Colonic mucosa (tissue), 4 donors: ENCODE measurements at regions not wholly inside any gene's neighbourhood (a gene's known extent, or its start where the extent isn't known, plus 50 kb on each side); places are given as distances from the start of the nearest gene placed in this dataset.

Experiments
- DNase-seq: peaks from one replicate; pipeline ENCODE4 v3.0.0-alpha.2; 2020
- H3K27ac ChIP-seq: fragments of 200-600 bp; one replicate; pipeline ENCODE4 v1.8.0; 2021
- H3K27me3 ChIP-seq: fragments of 200-600 bp; one replicate; pipeline ENCODE4 v1.8.0; 2021
- H3K36me3 ChIP-seq: fragments of 200-600 bp; one replicate; pipeline ENCODE4 v1.8.0; 2021
- H3K4me1 ChIP-seq: fragments of 200-600 bp; one replicate; pipeline ENCODE4 v1.8.0; 2021; ENCODE audit warnings: mild to moderate bottlenecking
- H3K4me3 ChIP-seq: fragments of 200-600 bp; one replicate; pipeline ENCODE4 v1.8.0; 2021
- H3K9ac ChIP-seq, 2 donors: one replicate each; pipeline ENCODE4 v1.7.0; 2013; ENCODE audit warnings: control low read depth in 2 of 2, low read depth in 2 of 2, low read length in 2 of 2
- H3K9me3 ChIP-seq: fragments of 200-600 bp; one replicate; pipeline ENCODE4 v1.8.0; 2021
- intact Hi-C: fragments of 100-400 bp; cut with DNase I; formaldehyde crosslinking; loops from one replicate; pipeline ENCODE4 v1.14.1; 2022
- TF ChIP-seq, protein P1 (sequence below): fragments of 200-600 bp; IDR thresholded peaks from one replicate; pipeline ENCODE4 v1.8.0; 2022; ENCODE audit warnings: antibody characterized with exemption, mild to moderate bottlenecking
- donor health status: healthy.
- donor health status: DM: no; HTN: no; CAD: no.
- donor health status: DM: no; HTN: no; CAD: no.

- H3K4me3 ChIP-seq: no peak overlapping the region
- H3K36me3 ChIP-seq: no peaks in the 10 kb centered on the region
- intact Hi-C loops: no loop called here
- H3K27me3 ChIP-seq: no peaks in the 10 kb centered on the region
- no peak overlapping the region for H3K9ac ChIP-seq
- no peaks in the 10 kb centered on the region for H3K4me1 ChIP-seq
- TF ChIP-seq, protein P1, sequence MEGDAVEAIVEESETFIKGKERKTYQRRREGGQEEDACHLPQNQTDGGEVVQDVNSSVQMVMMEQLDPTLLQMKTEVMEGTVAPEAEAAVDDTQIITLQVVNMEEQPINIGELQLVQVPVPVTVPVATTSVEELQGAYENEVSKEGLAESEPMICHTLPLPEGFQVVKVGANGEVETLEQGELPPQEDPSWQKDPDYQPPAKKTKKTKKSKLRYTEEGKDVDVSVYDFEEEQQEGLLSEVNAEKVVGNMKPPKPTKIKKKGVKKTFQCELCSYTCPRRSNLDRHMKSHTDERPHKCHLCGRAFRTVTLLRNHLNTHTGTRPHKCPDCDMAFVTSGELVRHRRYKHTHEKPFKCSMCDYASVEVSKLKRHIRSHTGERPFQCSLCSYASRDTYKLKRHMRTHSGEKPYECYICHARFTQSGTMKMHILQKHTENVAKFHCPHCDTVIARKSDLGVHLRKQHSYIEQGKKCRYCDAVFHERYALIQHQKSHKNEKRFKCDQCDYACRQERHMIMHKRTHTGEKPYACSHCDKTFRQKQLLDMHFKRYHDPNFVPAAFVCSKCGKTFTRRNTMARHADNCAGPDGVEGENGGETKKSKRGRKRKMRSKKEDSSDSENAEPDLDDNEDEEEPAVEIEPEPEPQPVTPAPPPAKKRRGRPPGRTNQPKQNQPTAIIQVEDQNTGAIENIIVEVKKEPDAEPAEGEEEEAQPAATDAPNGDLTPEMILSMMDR: no peak
- no peaks in the 10 kb centered on the region for H3K9me3 ChIP-seq
- DNase-seq: no peak
- H3K27ac ChIP-seq: no peak overlapping the region
Observed at GRCh38 chr4:59630922-59631321, 1569.2 kb upstream of the ADGRL3 start.

DNA sequence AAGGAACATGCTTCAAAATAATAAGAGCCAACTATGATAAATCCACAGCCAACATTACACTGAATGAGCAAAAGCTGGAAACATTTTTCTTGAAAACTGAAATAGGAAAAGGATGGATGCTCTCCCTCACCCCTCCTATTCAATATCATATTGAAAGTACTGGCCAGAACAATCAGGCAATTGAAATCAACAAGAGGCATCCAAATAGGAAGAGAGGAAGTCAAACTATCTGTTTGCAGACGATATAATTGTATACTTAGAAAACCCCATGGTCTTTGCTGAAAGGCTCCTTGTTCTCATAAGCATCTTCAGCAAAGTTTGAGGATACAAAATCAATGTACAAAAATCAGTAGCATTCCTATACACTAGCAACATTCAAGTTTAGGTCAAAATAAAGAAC, 1562.5 kb upstream of the ADGRL3 start:
- H3K4me1 ChIP-seq: no peaks in the 10 kb centered on the region
- TF ChIP-seq, protein P1: no peak
- no peak for DNase-seq

DNA sequence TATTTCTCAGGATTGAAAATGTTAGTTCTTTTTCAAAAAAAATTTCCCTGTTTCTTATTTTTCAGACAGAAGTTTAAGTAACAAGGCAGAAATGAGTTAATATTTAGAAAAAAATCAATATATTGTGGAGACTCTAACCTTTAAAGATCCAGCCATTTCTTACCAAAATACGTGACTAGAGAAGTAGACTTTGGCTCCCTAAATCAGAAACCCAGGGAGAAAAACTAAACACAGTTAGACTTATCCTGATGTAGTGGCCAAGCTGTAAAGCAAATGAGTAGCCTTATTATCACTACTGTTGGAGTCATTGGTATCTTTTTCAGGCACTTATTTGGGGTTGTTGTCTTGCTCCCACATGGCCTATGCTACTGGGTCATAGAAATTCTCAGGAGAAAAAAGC, 1556.4 kb upstream of the ADGRL3 start:
- no peak for DNase-seq
- Histone ChIP-seq H3K4me3 (no peak overlapping the region), H3K4me1 (no peaks in the 10 kb centered on the region), H3K36me3 (no peaks in the 10 kb centered on the region), H3K9me3 (no peaks in the 10 kb centered on the region), H3K27ac (no peak overlapping the region), H3K27me3 (no peaks in the 10 kb centered on the region), H3K9ac (no peak overlapping the region)
- TF ChIP-seq, protein P1: no peak
- intact Hi-C loops: no loop called here

More for the DNA sequence above, 1562.5 kb upstream of the ADGRL3 start:
- H3K4me3 ChIP-seq: no peak overlapping the region
- intact Hi-C loops: no loop called here
- H3K36me3 ChIP-seq: no peaks in the 10 kb centered on the region
- no peak overlapping the region for H3K27ac ChIP-seq
- H3K9me3 ChIP-seq: no peaks in the 10 kb centered on the region
- no peaks in the 10 kb centered on the region for H3K27me3 ChIP-seq
- H3K9ac ChIP-seq: no peak overlapping the region

DNA sequence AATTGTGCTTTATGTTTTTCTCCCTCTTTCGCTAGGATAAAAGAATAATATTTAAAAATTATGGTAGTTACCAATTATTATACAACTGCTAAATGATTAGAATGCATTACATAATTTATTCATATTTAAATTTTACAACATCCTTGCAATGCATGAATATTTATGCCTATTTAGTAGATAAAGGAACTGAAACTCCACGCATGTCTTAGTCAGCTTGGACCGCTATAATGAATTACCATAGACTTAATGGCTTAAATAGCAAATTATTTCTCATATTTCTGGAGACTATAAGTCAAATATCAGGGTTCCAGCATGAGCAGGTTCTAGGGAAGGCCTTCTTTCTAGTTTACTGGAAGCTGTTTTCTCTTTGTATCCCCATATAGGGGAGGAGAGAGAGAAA, 1555.4 kb upstream of the ADGRL3 start:
- Histone ChIP-seq H3K4me3 (no peak overlapping the region), H3K9ac (no peak overlapping the region), H3K27ac (no peak overlapping the region), H3K4me1 (no peaks in the 10 kb centered on the region), H3K36me3 (no peaks in the 10 kb centered on the region), H3K9me3 (no peaks in the 10 kb centered on the region), H3K27me3 (no peaks in the 10 kb centered on the region)
- intact Hi-C loops: no loop called here
- no peak for DNase-seq
- TF ChIP-seq, protein P1: no peak

- Histone ChIP-seq H3K27ac (no peak overlapping the region), H3K9ac (no peak overlapping the region), H3K27me3 (no peaks in the 10 kb centered on the region), H3K36me3 (no peaks in the 10 kb centered on the region), H3K4me3 (no peak overlapping the region), H3K9me3 (no peaks in the 10 kb centered on the region), H3K4me1 (no peaks in the 10 kb centered on the region)
- DNase-seq: no peak
- TF ChIP-seq, protein P1: no peak
- intact Hi-C loops: no loop called here
Observed at GRCh38 chr4:59646082-59646481, 1554.0 kb upstream of the ADGRL3 start.

DNA sequence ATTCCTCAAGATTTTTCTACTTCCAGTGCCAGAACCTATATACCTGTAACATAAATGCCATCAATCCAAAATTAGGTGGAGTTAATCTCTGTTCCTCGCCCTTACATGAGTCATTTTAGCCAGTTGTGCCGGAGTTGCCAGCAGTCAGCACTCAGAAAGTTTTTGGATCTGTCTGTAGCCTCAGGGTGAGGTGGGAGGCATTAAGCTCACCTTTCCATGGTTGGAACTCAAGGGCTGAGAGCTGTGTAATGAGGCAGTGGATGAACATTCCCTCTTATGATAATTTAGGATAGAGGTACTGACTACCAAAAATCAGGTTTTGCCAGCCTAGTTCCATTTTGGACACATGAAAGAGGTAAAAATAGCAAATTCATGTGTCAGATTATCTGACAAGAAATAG, 1553.1 kb upstream of the ADGRL3 start:
- H3K9me3 ChIP-seq: no peaks in the 10 kb centered on the region
- H3K27ac ChIP-seq: no peak overlapping the region
- intact Hi-C loops: no loop called here
- DNase-seq: no peak
- no peak overlapping the region for H3K4me3 ChIP-seq
- no peak overlapping the region for H3K9ac ChIP-seq
- no peaks in the 10 kb centered on the region for H3K27me3 ChIP-seq
- H3K36me3 ChIP-seq: no peaks in the 10 kb centered on the region
- TF ChIP-seq, protein P1: no peak
- H3K4me1 ChIP-seq: no peaks in the 10 kb centered on the region
